ENCODE measurements at regions not wholly inside any gene's neighbourhood (a gene's known extent, or its start where the extent isn't known, plus 50 kb on each side); places are given as distances from the start of the nearest gene placed in this dataset.

DNA sequence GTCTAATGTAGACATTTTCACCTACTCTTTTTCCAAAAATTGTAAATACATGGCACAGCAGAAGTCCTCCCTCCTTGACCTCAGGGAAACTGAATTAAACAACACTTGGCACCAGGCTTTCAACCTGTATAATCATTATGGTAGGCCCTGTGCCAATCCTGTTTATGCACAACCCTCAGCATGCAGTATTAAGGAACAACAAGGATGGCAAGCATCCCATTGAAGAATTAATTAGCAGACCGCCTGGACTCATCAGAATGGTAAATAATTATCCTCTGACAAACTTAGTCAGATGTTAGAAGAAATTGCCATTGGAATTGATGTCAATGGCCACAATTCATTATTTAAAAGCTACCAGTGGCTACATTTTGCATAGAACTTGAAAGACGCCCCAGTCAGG, 66.3 kb upstream of the GALNT5 start:
- no peak for DNase-seq

GRCh38 chr2:157192445-157193423, 64.8 kb upstream of the GALNT5 start:
- no peak for DNase-seq

GRCh38 chr2:157193461-157193860, 64.0 kb upstream of the GALNT5 start:
- DNase-seq: no peak

DNA sequence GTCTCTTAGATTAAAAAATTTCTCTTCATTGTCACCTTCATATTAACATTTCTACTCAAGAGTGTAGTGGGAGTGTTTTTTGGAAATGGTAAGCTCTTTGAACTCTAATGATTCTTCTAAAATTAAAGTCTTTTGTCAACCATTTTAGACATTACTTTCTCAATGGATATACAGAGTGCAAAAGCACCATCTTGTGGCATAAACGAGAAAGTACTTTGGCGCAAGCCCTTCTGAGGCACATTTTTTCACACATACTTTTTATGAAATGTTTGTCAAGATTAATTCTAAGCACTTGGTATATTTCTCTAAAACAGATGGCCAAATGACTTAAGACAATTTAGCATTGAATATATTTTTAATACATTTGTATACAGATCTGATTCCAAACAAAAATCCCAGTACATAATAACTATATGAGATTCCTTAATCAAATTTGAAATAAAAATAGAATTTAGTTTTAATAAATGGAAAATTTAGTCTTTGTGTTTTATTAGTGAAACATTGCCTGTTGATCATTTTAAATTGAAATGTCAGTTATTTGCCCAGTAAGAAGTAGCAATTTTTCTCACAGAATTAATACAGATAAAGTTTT, 63.3 kb upstream of the GALNT5 start:
- DNase-seq: peak; percentile 55 to 72

- DNase-seq: no peak
These were observed 62.7 kb upstream of the GALNT5 start for GRCh38 chr2:157194844-157195243.

DNA sequence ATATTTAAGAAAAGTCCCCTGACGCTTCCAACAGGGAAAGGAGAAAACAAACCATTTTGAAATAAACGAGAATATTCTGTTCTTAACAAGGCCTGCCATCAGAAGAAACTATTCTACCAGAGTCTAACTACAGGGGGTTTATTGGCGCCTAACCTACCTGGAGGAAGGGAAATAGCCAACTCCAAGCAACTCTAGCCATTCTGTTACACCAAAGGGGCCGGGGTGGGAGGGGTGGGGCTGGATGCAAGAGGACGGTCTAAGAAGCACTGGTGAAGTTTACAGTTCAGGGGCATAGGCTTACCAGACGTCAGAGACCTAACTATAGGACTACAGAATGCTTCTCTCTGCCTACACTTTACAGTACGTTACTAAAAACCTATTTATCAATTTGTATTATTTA, 60.5 kb upstream of the GALNT5 start:
- no peak for DNase-seq

GRCh38 chr2:157197848-157198247, 59.7 kb upstream of the GALNT5 start:
- DNase-seq: no peak

- no peak for DNase-seq
These were observed 53.9 kb upstream of the GALNT5 start for GRCh38 chr2:157203651-157204050.

GRCh38 chr2:157204401-157204800, 53.1 kb upstream of the GALNT5 start:
- DNase-seq: no peak

- no peak for DNase-seq
These were observed 50.6 kb upstream of the GALNT5 start for GRCh38 chr2:157206916-157207315.
